ENCODE measurements at regions not wholly inside any gene's neighbourhood (a gene's known extent, or its start where the extent isn't known, plus 50 kb on each side); places are given as distances from the start of the nearest gene placed in this dataset.

DNA sequence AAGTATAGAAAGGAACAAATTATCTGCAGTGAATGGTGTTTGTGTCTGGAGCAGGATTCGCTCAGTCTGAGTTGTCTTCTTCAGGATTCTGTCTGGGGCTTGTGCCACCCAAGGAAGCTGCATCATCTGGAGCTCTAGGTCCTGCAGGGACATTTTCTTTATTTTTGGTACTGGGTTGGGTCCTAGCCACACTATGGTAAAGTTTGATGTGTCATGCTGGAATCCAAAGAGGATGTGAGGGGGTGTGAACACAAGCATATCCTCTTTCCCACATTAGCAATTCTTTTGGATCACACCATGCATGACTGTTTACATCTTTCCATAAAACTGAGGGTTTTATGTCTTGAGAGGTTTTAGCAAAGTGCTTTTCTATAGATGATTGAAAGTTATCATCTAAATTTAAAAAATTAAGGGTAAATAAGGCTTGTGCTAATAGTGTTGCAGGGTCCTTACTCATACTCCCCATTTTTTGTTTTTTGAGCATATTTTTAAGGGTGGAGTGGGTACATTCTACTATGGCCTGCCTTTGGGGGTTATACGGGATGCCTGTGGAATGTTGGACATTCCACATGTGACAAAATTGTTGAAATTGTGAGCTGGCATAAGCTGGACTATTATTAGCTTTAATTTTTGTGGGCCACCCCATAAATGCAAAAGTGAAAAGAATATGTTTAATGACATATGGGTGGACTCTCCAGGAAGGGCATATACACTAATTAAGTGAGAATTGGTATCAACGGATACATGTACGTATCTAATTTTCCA is 152.0 kb upstream of the HMCN1 start:
- no peak overlapping the region for H3K27ac ChIP-seq
- H3K4me3 ChIP-seq: no peak overlapping the region
- no peaks in the 10 kb centered on the region for H3K4me1 ChIP-seq
- H3K27me3 ChIP-seq (ENCODE audit: low read depth): no peaks in the 10 kb centered on the region
- ATAC-seq (no peak), DNase-seq (no peak)
- TF ChIP-seq, protein P1, sequence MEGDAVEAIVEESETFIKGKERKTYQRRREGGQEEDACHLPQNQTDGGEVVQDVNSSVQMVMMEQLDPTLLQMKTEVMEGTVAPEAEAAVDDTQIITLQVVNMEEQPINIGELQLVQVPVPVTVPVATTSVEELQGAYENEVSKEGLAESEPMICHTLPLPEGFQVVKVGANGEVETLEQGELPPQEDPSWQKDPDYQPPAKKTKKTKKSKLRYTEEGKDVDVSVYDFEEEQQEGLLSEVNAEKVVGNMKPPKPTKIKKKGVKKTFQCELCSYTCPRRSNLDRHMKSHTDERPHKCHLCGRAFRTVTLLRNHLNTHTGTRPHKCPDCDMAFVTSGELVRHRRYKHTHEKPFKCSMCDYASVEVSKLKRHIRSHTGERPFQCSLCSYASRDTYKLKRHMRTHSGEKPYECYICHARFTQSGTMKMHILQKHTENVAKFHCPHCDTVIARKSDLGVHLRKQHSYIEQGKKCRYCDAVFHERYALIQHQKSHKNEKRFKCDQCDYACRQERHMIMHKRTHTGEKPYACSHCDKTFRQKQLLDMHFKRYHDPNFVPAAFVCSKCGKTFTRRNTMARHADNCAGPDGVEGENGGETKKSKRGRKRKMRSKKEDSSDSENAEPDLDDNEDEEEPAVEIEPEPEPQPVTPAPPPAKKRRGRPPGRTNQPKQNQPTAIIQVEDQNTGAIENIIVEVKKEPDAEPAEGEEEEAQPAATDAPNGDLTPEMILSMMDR (IDR thresholded peaks at IDR 0.05): no peak
- intact Hi-C loops (cut with DNase I): no loop called here
- peaks cover 25% of the 10 kb centered on the region for H3K9me3 ChIP-seq
- H3K36me3 ChIP-seq: no peaks in the 10 kb centered on the region

DNA sequence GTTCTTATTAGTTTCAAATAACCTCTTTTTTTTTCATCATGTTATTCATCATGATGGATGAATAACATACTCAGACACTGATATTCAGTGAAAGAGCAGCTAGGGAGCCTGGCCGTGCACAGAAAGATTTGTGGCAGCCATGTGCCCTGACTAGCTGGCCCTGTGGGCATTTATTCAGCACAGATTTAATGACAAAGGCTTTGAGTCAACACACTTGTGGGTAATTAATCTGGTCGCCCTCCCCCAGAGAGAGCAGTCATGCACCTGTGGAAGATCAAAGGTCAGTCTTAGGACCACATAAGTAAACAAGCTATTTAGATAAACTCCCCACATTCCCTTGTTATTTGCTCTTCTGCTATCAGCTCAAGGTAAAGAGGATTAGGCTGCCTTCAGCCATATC is 153.2 kb upstream of the HMCN1 start:
- H3K9me3 ChIP-seq: peaks cover 25% of the 10 kb centered on the region
- H3K27ac ChIP-seq: no peak overlapping the region
- TF ChIP-seq, protein P1 (IDR thresholded peaks at IDR 0.05): no peak
- H3K4me3 ChIP-seq: no peak overlapping the region
- DNase-seq (no peak), ATAC-seq (no peak)
- no peaks in the 10 kb centered on the region for H3K4me1 ChIP-seq
- intact Hi-C loops (cut with DNase I): no loop called here
- no peaks in the 10 kb centered on the region for H3K36me3 ChIP-seq
- H3K27me3 ChIP-seq (ENCODE audit: low read depth): no peaks in the 10 kb centered on the region

DNA sequence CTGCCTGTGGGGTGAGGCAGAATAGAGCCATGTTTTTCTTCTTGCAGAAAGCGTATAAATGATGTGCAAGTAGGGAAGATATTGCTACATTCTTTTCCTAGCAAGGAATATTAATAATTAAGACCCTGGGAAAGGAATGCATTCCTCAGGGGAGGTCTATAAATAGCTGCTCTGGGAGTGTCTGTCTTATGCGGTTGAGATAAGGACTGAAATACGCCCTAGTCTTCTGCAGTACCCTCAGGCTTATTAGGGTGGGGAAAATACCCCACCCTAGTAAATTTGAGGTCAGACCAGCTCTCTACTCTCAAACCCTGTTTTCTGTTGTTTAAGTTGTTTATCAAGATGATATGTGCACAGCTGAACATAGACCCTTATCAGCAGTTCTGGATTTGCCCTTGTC is 155.9 kb upstream of the HMCN1 start:
- Histone ChIP-seq H3K27ac (no peak overlapping the region), H3K4me1 (no peaks in the 10 kb centered on the region), H3K27me3 (ENCODE audit: low read depth) (no peaks in the 10 kb centered on the region), H3K4me3 (no peak overlapping the region), H3K9me3 (peaks cover 25% of the 10 kb centered on the region), H3K36me3 (no peaks in the 10 kb centered on the region)
- ATAC-seq (no peak), DNase-seq (no peak)
- TF ChIP-seq, protein P1 (IDR thresholded peaks at IDR 0.05): no peak
- intact Hi-C loops (cut with DNase I): no loop called here

DNA sequence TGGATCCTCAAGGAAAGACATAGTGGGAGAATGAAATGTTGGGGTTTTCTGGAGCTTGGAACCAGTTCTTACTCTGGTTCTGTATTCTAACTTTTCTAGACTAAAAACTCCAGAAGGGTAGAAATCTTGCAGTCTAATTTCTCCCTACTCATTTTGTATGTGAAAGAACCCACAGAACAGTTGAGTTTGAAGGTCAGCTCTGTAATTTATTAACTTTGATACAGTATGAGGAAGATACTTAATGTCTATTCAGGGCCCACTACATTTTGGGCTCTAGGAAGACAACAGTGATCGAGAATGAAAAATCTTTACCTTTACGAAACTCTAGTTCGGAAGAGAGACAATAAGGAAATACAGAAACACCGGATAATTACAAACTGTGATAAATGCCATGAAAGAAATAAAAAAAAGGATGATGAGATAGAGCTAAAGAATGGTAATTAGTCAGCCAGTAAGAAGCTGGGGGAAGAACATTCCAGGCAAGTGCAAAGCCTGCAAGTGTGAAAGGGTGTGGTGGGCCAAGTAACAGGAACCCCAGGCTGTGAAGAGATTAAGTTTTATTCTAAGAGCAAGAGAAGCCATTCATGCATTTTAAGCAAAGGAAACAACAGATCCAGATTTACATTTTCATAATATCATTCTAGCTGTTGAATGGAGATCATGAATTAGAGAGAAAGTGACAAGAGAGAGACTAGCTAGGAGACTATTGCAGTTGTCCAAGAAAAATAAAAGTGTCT is 159.9 kb upstream of the HMCN1 start:
- no peak overlapping the region for H3K27ac ChIP-seq
- no peaks in the 10 kb centered on the region for H3K4me1 ChIP-seq
- intact Hi-C loops (cut with DNase I): no loop called here
- H3K27me3 ChIP-seq (ENCODE audit: low read depth): no peaks in the 10 kb centered on the region
- TF ChIP-seq, protein P1 (IDR thresholded peaks at IDR 0.05): no peak
- H3K36me3 ChIP-seq: no peaks in the 10 kb centered on the region
- DNase-seq (no peak), ATAC-seq (no peak)
- no peak overlapping the region for H3K4me3 ChIP-seq
- peaks cover 14% of the 10 kb centered on the region for H3K9me3 ChIP-seq

DNA sequence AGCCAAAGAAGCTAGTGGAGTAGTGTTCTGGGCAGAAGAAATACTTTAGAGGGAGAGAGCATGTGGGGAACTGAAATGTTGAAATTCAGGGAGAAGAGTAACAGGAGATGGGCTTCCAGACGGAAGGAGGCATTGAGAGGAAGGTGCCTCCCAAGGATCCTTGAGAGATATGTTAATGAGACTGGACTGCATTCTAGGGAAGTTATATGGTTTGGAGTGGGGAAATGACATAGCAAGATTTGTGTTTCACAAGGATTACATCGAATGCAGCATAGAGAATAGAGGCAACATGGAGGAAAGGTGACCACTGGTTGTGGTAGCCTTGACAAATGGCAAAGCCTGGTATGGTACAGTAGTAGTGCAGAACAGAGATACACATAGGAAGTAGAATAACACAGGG is 160.5 kb upstream of the HMCN1 start:
- H3K9me3 ChIP-seq: peaks cover 9% of the 10 kb centered on the region
- ATAC-seq (no peak), DNase-seq (no peak)
- no peaks in the 10 kb centered on the region for H3K27me3 ChIP-seq (ENCODE audit: low read depth)
- no peaks in the 10 kb centered on the region for H3K36me3 ChIP-seq
- no peaks in the 10 kb centered on the region for H3K4me1 ChIP-seq
- H3K4me3 ChIP-seq: no peak overlapping the region
- no peak overlapping the region for H3K27ac ChIP-seq
- intact Hi-C loops (cut with DNase I): no loop called here
- TF ChIP-seq, protein P1 (IDR thresholded peaks at IDR 0.05): no peak

Data from lower lobe of right lung (tissue), 2 donors.